ENCODE measurements at regions not wholly inside any gene's neighbourhood (a gene's known extent, or its start where the extent isn't known, plus 50 kb on each side); places are given as distances from the start of the nearest gene placed in this dataset.

DNA sequence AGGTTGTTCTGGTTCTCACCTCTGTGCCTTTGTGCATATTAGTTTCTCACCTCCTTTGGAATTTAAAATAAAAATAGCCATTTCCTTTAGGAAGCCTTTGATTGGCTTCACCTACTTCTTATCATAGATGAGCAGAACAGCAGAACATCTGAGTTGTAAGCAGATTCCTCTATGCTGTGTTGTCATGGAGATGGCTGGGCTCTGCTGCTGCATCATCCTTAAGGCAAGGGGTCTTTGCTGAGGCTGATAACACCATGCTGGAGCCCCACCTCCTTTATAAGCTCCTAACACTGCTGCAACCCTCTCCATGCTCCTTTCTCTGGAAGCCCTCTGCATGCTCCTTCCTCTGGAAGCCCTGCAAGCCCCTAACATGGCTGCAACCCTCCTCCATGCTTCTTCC lies 276.5 kb upstream of the TCF21 start:
- TF ChIP-seq, protein P1, sequence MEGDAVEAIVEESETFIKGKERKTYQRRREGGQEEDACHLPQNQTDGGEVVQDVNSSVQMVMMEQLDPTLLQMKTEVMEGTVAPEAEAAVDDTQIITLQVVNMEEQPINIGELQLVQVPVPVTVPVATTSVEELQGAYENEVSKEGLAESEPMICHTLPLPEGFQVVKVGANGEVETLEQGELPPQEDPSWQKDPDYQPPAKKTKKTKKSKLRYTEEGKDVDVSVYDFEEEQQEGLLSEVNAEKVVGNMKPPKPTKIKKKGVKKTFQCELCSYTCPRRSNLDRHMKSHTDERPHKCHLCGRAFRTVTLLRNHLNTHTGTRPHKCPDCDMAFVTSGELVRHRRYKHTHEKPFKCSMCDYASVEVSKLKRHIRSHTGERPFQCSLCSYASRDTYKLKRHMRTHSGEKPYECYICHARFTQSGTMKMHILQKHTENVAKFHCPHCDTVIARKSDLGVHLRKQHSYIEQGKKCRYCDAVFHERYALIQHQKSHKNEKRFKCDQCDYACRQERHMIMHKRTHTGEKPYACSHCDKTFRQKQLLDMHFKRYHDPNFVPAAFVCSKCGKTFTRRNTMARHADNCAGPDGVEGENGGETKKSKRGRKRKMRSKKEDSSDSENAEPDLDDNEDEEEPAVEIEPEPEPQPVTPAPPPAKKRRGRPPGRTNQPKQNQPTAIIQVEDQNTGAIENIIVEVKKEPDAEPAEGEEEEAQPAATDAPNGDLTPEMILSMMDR (conservative IDR thresholded peaks at IDR 0.05; ENCODE audit: low read depth, low read length): no peak
- no peak for TF ChIP-seq EZH2 (IDR thresholded peaks at IDR 0.05; ENCODE audit: low read length, unreplicated experiment)

Measured in PC-3 (cell line).